Left lung (tissue), 4 donors: ENCODE measurements at regions not wholly inside any gene's neighbourhood (a gene's known extent, or its start where the extent isn't known, plus 50 kb on each side); places are given as distances from the start of the nearest gene placed in this dataset.

Experiments
- ATAC-seq: fragments of 200-7000 bp; cut with Tn5 transposase; one replicate; pipeline ENCODE4 v1.9.1; 2020; ENCODE audit warnings: moderate library complexity
- DNase-seq, 4 donors: peaks; one replicate each; pipeline ENCODE4 v3.0.0-alpha.2; 2013 to 2020
- H3K27ac ChIP-seq, 2 donors: fragments of 200-600 bp; sonication (generic) in 1 of 2; one replicate each; pipeline versions ENCODE4 v1.5.0 to v1.8.0; 2020 to 2021
- H3K27me3 ChIP-seq, 2 donors: fragments of 200-600 bp; sonication (generic) in 1 of 2; one replicate each; pipeline versions ENCODE4 v1.5.0 to v1.8.0; 2020 to 2021
- H3K36me3 ChIP-seq, 2 donors: fragments of 200-600 bp; sonication (generic) in 1 of 2; one replicate each; pipeline versions ENCODE4 v1.5.0 to v1.8.0; 2020 to 2021
- H3K4me1 ChIP-seq, 2 donors: fragments of 200-600 bp; one replicate each; pipeline ENCODE4 v1.8.0; 2021
- H3K4me3 ChIP-seq, 2 donors: fragments of 200-600 bp; sonication (generic) in 1 of 2; one replicate each; pipeline versions ENCODE4 v1.5.0 to v1.8.0; 2020 to 2021; ENCODE audit warnings: mild to moderate bottlenecking in 1 of 2
- H3K9me3 ChIP-seq, 2 donors: fragments of 200-600 bp; sonication (generic) in 1 of 2; one replicate each; pipeline versions ENCODE4 v1.5.0 to v1.8.0; 2020 to 2021
- intact Hi-C, 2 donors: fragments of 100-400 bp; cut with DNase I; formaldehyde crosslinking; loops; one replicate each; pipeline versions ENCODE4 v1.11.2 to v1.14.2; 2022
- TF ChIP-seq, protein P1 (sequence below), 2 donors: fragments of 200-600 bp; sonication (generic) in 1 of 2; IDR thresholded peaks; one replicate each; pipeline versions ENCODE4 v1.5.0 to v1.8.0; 2021; ENCODE audit warnings: antibody characterized with exemption in 2 of 2
- donor health status: DM: no; HTN: yes; CAD: no.
- donor health status: DM: no; HTN: no; CAD: no.

DNA sequence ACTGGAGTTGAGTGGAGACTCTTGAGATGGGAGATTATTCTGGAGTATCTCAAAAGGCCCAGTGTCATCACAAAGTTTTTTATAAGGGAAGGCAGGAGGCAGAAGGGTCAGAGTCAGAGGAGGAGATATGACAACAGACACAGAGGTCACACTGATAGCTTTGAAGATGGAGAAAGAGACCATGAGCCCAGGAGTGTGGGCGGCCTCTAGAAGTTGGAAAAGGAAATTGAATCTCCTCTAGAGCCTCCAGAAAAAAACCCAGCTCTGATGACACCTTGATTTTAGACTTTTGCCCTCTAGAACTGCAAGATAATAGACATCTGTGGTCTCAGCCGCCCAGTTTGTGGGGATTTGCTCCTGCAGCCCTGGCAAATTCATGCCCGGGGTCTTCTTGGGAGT is 64.8 kb upstream of the SPTLC1 start:
- no peak for ATAC-seq
- H3K27ac ChIP-seq = no peak overlapping the region
- TF ChIP-seq, protein P1, sequence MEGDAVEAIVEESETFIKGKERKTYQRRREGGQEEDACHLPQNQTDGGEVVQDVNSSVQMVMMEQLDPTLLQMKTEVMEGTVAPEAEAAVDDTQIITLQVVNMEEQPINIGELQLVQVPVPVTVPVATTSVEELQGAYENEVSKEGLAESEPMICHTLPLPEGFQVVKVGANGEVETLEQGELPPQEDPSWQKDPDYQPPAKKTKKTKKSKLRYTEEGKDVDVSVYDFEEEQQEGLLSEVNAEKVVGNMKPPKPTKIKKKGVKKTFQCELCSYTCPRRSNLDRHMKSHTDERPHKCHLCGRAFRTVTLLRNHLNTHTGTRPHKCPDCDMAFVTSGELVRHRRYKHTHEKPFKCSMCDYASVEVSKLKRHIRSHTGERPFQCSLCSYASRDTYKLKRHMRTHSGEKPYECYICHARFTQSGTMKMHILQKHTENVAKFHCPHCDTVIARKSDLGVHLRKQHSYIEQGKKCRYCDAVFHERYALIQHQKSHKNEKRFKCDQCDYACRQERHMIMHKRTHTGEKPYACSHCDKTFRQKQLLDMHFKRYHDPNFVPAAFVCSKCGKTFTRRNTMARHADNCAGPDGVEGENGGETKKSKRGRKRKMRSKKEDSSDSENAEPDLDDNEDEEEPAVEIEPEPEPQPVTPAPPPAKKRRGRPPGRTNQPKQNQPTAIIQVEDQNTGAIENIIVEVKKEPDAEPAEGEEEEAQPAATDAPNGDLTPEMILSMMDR (IDR thresholded peaks at IDR 0.05) = no peak
- no peaks in the 10 kb centered on the region for H3K27me3 ChIP-seq
- H3K4me3 ChIP-seq = no peak overlapping the region
- no peaks in the 10 kb centered on the region for H3K36me3 ChIP-seq
- H3K9me3 ChIP-seq = peaks cover 0 to 2% of the 10 kb centered on the region in 2 donors
- H3K4me1 ChIP-seq = no peaks in the 10 kb centered on the region
- intact Hi-C loops = no loop called here
- no peak for DNase-seq

DNA sequence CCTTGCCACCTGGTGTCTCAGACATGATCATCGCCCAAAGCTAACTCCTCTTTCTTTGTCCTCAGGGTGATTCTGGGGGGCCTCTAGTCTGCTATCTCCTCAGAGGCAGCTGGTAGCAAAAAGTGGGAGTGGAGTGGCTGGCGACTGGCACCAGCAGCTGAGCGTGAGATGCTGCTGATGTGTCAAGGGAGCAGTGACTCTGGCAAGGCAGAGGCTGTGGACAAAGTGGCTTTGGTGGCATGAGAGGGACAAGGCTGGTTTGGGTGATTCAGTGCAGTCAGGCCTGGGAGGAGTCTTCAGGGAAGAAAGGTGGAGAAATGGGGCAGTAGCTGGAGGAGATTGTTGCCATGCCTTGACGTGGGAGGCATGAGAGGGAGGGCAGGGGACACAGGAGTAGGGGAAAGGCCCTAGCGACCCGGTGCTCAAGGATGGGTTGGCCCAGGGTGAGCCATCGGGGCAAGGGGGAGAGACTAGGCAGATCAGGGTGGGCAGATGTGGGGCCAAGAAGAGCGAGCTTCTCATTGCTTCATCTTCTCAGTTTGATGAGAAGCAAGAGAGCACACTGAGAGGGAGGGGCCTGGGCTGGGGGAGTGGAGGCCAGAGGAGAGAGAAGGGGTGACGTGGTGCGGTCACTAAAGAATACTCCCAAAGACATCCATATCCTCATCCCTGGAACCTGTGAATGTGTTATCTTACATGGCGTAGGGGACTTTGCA is 64.2 kb upstream of the SPTLC1 start:
- Histone ChIP-seq H3K4me3 (no peak overlapping the region), H3K27ac (no peak overlapping the region), H3K36me3 (no peaks in the 10 kb centered on the region), H3K27me3 (no peaks in the 10 kb centered on the region), H3K4me1 (no peaks in the 10 kb centered on the region), H3K9me3 (peaks cover 0 to 2% of the 10 kb centered on the region in 2 donors)
- intact Hi-C loops = no loop called here
- TF ChIP-seq, protein P1 (IDR thresholded peaks at IDR 0.05) = no peak
- DNase-seq (no peak), ATAC-seq (no peak)

DNA sequence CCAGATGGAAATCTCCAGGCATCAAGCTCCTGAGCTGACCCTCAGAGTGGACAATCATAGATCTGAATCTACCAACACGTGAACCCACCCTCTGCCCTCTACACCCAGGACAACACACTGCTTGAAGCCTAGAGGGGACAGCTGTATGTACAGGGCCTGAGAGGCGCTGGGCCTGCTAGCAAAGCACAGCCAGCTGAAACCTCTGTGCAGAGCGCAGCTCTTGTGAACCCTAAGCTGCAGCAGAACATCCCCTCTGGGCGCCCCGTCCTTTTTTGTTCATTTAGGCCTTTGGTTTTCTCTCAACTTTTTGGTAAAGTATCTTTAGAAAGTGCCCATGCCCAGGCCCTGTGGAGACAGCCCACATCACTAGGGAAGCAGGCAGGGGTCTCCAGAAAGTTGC is 62.4 kb upstream of the SPTLC1 start:
- no peak for ATAC-seq
- TF ChIP-seq, protein P1 (IDR thresholded peaks at IDR 0.05) = no peak
- H3K27me3 ChIP-seq = no peaks in the 10 kb centered on the region
- no peak overlapping the region for H3K4me3 ChIP-seq
- no peak for DNase-seq
- H3K36me3 ChIP-seq = no peaks in the 10 kb centered on the region
- no peaks in the 10 kb centered on the region for H3K4me1 ChIP-seq
- H3K27ac ChIP-seq = no peak overlapping the region
- intact Hi-C loops = no loop called here
- peaks cover 0 to 14% of the 10 kb centered on the region in 2 donors for H3K9me3 ChIP-seq

DNA sequence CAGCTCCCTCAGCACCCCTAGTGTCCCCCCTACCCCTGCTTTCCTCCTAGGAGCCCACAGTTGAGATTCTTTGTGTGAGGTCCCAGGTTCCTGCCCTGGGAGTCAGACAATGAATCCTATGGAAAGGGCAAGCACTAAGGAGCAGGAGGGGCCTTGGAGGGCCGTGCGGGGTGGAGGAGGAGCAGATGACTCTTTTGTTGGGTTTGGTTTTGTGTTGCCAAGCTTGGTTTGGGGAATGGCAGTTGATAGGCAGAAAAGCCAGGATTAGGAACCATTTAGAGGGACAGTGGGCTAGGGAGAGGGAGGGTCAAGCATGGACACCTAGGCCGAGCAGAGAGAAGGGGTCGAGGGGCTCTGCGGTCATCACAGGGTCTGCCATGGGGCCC is 61.6 kb upstream of the SPTLC1 start:
- intact Hi-C loops = no loop called here
- Histone ChIP-seq H3K27me3 (no peaks in the 10 kb centered on the region), H3K27ac (no peak overlapping the region), H3K4me1 (no peaks in the 10 kb centered on the region), H3K9me3 (peaks cover 0 to 12% of the 10 kb centered on the region in 2 donors), H3K36me3 (no peaks in the 10 kb centered on the region), H3K4me3 (no peak overlapping the region)
- TF ChIP-seq, protein P1 (IDR thresholded peaks at IDR 0.05) = no peak
- ATAC-seq (no peak), DNase-seq (no peak)

DNA sequence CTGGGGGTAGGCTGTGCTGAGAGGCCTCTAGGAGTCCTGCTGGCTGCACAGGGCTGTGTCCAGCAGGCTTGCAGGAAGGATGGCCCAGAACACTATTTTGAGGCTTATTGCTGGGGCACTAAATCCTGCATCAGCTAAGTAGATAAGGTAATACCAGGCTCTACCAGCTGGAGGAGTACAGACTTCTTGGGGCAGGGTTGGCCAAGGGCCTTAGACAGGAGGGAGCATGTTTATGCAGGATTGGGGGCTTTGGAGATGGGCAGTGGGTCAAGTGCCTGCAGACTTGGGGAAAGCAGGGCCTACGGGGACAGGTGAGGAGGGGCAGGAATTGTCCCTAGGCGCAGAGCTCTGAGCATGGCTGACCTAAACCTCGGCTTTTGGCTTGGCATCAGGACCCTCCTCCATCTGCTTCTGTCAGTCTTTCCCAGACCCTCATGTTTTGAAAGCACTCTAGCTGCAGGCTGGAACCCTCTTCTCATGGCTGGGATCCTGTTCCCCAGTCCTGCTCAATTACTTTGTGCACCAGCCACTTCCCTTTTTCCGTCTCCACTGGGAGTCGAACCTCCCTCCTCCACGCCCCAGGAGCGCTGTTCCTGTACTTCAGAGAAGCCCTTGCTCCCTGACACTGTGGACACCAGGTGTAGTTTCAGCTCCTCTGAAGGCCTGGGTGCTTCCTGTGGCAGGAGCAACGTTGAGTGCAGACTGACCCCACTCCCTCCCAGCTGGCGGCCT is 61.0 kb upstream of the SPTLC1 start:
- DNase-seq (no peak), ATAC-seq (no peak)
- no peaks in the 10 kb centered on the region for H3K27me3 ChIP-seq
- TF ChIP-seq, protein P1 (IDR thresholded peaks at IDR 0.05) = no peak
- peaks cover 0 to 12% of the 10 kb centered on the region in 2 donors for H3K9me3 ChIP-seq
- no peaks in the 10 kb centered on the region for H3K4me1 ChIP-seq
- H3K4me3 ChIP-seq = no peak overlapping the region
- intact Hi-C loops = no loop called here
- no peaks in the 10 kb centered on the region for H3K36me3 ChIP-seq
- H3K27ac ChIP-seq = no peak overlapping the region
